Liver (tissue), 8 donors: ENCODE measurements at regions not wholly inside any gene's neighbourhood (a gene's known extent, or its start where the extent isn't known, plus 50 kb on each side); places are given as distances from the start of the nearest gene placed in this dataset.

Source experiments
- DNase-seq: peaks from one replicate; pipeline ENCODE4 v3.0.0-alpha.2; 2017; ENCODE audit warnings: low spot score
- H3K27ac ChIP-seq, 2 donors: one replicate each; pipeline ENCODE4 v1.7.0; 2013; ENCODE audit warnings: inconsistent platforms in 2 of 2, low read length in 2 of 2, control low read depth in 1 of 2, low read depth in 1 of 2, mild to moderate bottlenecking in 1 of 2
- H3K27me3 ChIP-seq, 4 donors: one replicate each; pipeline versions ENCODE4 v1.6.1 to v1.7.0; 2013; ENCODE audit warnings: low read length in 3 of 4, inconsistent platforms in 1 of 4, mild to moderate bottlenecking in 1 of 4, moderate library complexity in 1 of 4; ENCODE audit not compliant: control insufficient read depth in 4 of 4, insufficient read depth in 4 of 4
- H3K36me3 ChIP-seq, 4 donors: one replicate each; pipeline versions ENCODE4 v1.6.1 to v1.7.0; 2013; ENCODE audit warnings: low read length in 3 of 4, mild to moderate bottlenecking in 3 of 4, low read depth in 1 of 4, moderate library complexity in 1 of 4; ENCODE audit not compliant: control insufficient read depth in 4 of 4, insufficient read depth in 3 of 4
- H3K4me1 ChIP-seq, 4 donors: one replicate each; pipeline versions ENCODE4 v1.6.1 to v1.7.0; 2013; ENCODE audit warnings: low read length in 3 of 4, mild to moderate bottlenecking in 3 of 4, moderate library complexity in 1 of 4; ENCODE audit not compliant: control insufficient read depth in 4 of 4, insufficient read depth in 4 of 4
- H3K4me3 ChIP-seq, 3 donors: one replicate each; pipeline versions ENCODE4 v1.6.1 to v1.7.0; 2013; ENCODE audit warnings: low read length in 3 of 3, control low read depth in 1 of 3, low read depth in 1 of 3, mild to moderate bottlenecking in 1 of 3
- H3K9ac ChIP-seq, 2 donors: one replicate each; pipeline ENCODE4 v1.7.0; 2013; ENCODE audit warnings: low read length in 2 of 2, mild to moderate bottlenecking in 2 of 2, moderate library complexity in 2 of 2, control low read depth in 1 of 2, low read depth in 1 of 2
- H3K9me3 ChIP-seq, 4 donors: one replicate each; pipeline versions ENCODE4 v1.6.1 to v1.7.0; 2013; ENCODE audit warnings: low read length in 3 of 4; ENCODE audit not compliant: control insufficient read depth in 4 of 4
- ATF3 ChIP-seq: IDR thresholded peaks from 2 replicates; pipeline ENCODE4 v1.6.1; 2016; ENCODE audit warnings: antibody characterized with exemption
- CTCF ChIP-seq: fragments of 150-350 bp; IDR thresholded peaks from 2 replicates; pipeline ENCODE4 v1.5.1; 2017; ENCODE audit warnings: improper control_type of control experiment, low read depth, low read length; ENCODE audit not compliant: missing input control
- EGR1 ChIP-seq, 2 donors: IDR thresholded peaks; 2 replicates each; pipeline ENCODE4 v1.6.1; 2016 to 2018; ENCODE audit warnings: antibody characterized with exemption in 2 of 2, low read depth in 2 of 2
- FOXA1 ChIP-seq: IDR thresholded peaks from 2 replicates; pipeline ENCODE4 v1.6.1; 2016; ENCODE audit warnings: antibody characterized with exemption
- FOXA2 ChIP-seq: IDR thresholded peaks from 2 replicates; pipeline ENCODE4 v1.6.1; 2016; ENCODE audit warnings: antibody characterized with exemption
- GABPA ChIP-seq, 2 donors: IDR thresholded peaks in 1 of 2; conservative IDR thresholded peaks in 1 of 2; 2 replicates each; pipeline ENCODE4 v1.6.1; 2016; ENCODE audit warnings: antibody characterized with exemption in 2 of 2, mild to moderate bottlenecking in 1 of 2, moderate library complexity in 1 of 2
- HNF4A ChIP-seq, 2 donors: conservative IDR thresholded peaks; 2 replicates each; pipeline ENCODE4 v1.6.1; 2016; ENCODE audit warnings: antibody characterized with exemption in 2 of 2, mild to moderate bottlenecking in 2 of 2
- HNF4G ChIP-seq: IDR thresholded peaks from 2 replicates; pipeline ENCODE4 v1.6.1; 2016; ENCODE audit warnings: antibody characterized with exemption
- JUND ChIP-seq, 2 donors: IDR thresholded peaks; 2 replicates each; pipeline ENCODE4 v1.6.1; 2016; ENCODE audit warnings: antibody characterized with exemption in 2 of 2
- MAX ChIP-seq: IDR thresholded peaks from 2 replicates; pipeline ENCODE4 v1.6.1; 2016; ENCODE audit warnings: antibody characterized with exemption
- NR2F2 ChIP-seq: IDR thresholded peaks from 2 replicates; pipeline ENCODE4 v1.6.1; 2016; ENCODE audit warnings: antibody characterized with exemption
- RAD21 ChIP-seq, 2 donors: IDR thresholded peaks; 2 replicates each; pipeline ENCODE4 v1.6.1; 2016; ENCODE audit warnings: antibody characterized with exemption in 2 of 2, mild to moderate bottlenecking in 2 of 2
- REST ChIP-seq: IDR thresholded peaks from 2 replicates; pipeline ENCODE4 v1.6.1; 2016; ENCODE audit warnings: antibody characterized with exemption, mild to moderate bottlenecking
- RXRA ChIP-seq, 2 donors: IDR thresholded peaks; 2 replicates each; pipeline ENCODE4 v1.6.1; 2017 to 2018; ENCODE audit warnings: antibody characterized with exemption in 2 of 2, mild to moderate bottlenecking in 1 of 2
- SP1 ChIP-seq: IDR thresholded peaks from 2 replicates; pipeline ENCODE4 v1.6.1; 2018; ENCODE audit warnings: antibody characterized with exemption, mild to moderate bottlenecking
- TAF1 ChIP-seq: conservative IDR thresholded peaks from 2 replicates; pipeline ENCODE4 v1.6.1; 2016; ENCODE audit warnings: antibody characterized with exemption, mild to moderate bottlenecking
- YY1 ChIP-seq: IDR thresholded peaks from 2 replicates; pipeline ENCODE4 v1.6.1; 2016; ENCODE audit warnings: antibody characterized with exemption, mild to moderate bottlenecking
- ZBTB33 ChIP-seq: IDR thresholded peaks from 2 replicates; pipeline ENCODE4 v1.6.1; 2016; ENCODE audit warnings: antibody characterized with exemption
- WGBS: extraction: QIAGEN DNeasy Blood & Tissue Kit; methylation state at CpG from one replicate; pipeline ENCODE4 v1.1.7; 2013; 5-methylcytosine and 5-hydroxymethylcytosine counted together
- donor health status: healthy.
- donor health status: healthy.
- donor health status: healthy.
- donor health status: healthy.
- donor health status: healthy.

GRCh38 chr2:149989447-149990063 lies 402.0 kb upstream of the MMADHC start (continued):
- TF ChIP-seq FOXA2 (peak; percentile 99), SP1 (peak; percentile 89), TAF1 (no peak), ZBTB33 (peak; percentile 90), MAX (peak; percentile 67), HNF4G (peak; percentile 68), FOXA1 (peak; percentile 98), YY1 (peak; percentile 78), RXRA (IDR thresholded peaks at IDR 0.05) (peak; percentile 98 to 99), EGR1 (IDR thresholded peaks at IDR 0.05; ENCODE audit: low read depth in 2 of 2) (peak in 1 of 2 donors; percentile 80)

- no peaks in the 10 kb centered on the region for H3K27me3 ChIP-seq
- H3K27ac ChIP-seq: no peak overlapping the region
- no peak for TF ChIP-seq NR2F2
- no peak for TF ChIP-seq REST
- TF ChIP-seq MAX: no peak
- no peak for TF ChIP-seq HNF4A (conservative IDR thresholded peaks at IDR 0.05)
- H3K4me3 ChIP-seq: no peak overlapping the region
- H3K9me3 ChIP-seq: no peaks in the 10 kb centered on the region
- H3K9ac ChIP-seq: no peak overlapping the region
- WGBS: 73% methylated on average over 4 of the region's 4 CpGs
- DNase-seq: no peak
- H3K36me3 ChIP-seq: no peaks in the 10 kb centered on the region
- peaks cover 9 to 37% (median 11%) of the 10 kb centered on the region in 4 donors for H3K4me1 ChIP-seq
Observed at GRCh38 chr2:149988361-149988760, 400.8 kb upstream of the MMADHC start.

- Histone ChIP-seq H3K4me1 (peaks cover 9 to 37% (median 11%) of the 10 kb centered on the region in 4 donors), H3K27ac (no peak overlapping the region), H3K9me3 (no peaks in the 10 kb centered on the region), H3K4me3 (no peak overlapping the region), H3K9ac (no peak overlapping the region), H3K27me3 (no peaks in the 10 kb centered on the region), H3K36me3 (no peaks in the 10 kb centered on the region)
- no peak for DNase-seq
- WGBS: 94% methylated on average over 2 of the region's 2 CpGs
- no peak for TF ChIP-seq GABPA (IDR thresholded peaks at IDR 0.05 in 1 of 2, conservative IDR thresholded peaks at IDR 0.05 in 1 of 2)
- no peak for TF ChIP-seq JUND (IDR thresholded peaks at IDR 0.05)
- TF ChIP-seq NR2F2: no peak
- no peak for TF ChIP-seq HNF4G
- no peak for TF ChIP-seq RXRA (IDR thresholded peaks at IDR 0.05)
- TF ChIP-seq YY1: no peak
- no peak for TF ChIP-seq CTCF
- no peak for TF ChIP-seq REST
- no peak for TF ChIP-seq RAD21 (IDR thresholded peaks at IDR 0.05)
- TF ChIP-seq TAF1: no peak
- no peak for TF ChIP-seq ATF3
- TF ChIP-seq SP1: no peak
- no peak for TF ChIP-seq HNF4A (conservative IDR thresholded peaks at IDR 0.05)
Observed at GRCh38 chr2:149986861-149987260, 399.3 kb upstream of the MMADHC start.
